Osteocyte (in vitro differentiated cells): ENCODE measurements at regions not wholly inside any gene's neighbourhood (a gene's known extent, or its start where the extent isn't known, plus 50 kb on each side); places are given as distances from the start of the nearest gene placed in this dataset.

Source experiments
- DNase-seq: peaks from one replicate; pipeline ENCODE4 v3.0.0; 2021; ENCODE audit warnings: mixed read lengths; ENCODE audit not compliant: unreplicated experiment; ENCODE audit errors: extremely low spot score
- H3K27ac Mint-ChIP-seq: one replicate; pipeline ENCODE4 v1.8.0; 2021; ENCODE audit warnings: mild to moderate bottlenecking, mixed read lengths; ENCODE audit not compliant: unreplicated experiment
- H3K27me3 Mint-ChIP-seq: one replicate; pipeline ENCODE4 v1.8.0; 2021; ENCODE audit warnings: mixed read lengths; ENCODE audit not compliant: unreplicated experiment
- H3K36me3 Mint-ChIP-seq: one replicate; pipeline ENCODE4 v1.8.0; 2021; ENCODE audit warnings: mixed read lengths; ENCODE audit not compliant: unreplicated experiment
- H3K4me1 Mint-ChIP-seq: one replicate; pipeline ENCODE4 v1.8.0; 2021; ENCODE audit warnings: mixed read lengths; ENCODE audit not compliant: unreplicated experiment
- H3K4me3 Mint-ChIP-seq: one replicate; pipeline ENCODE4 v1.8.0; 2021; ENCODE audit warnings: mild to moderate bottlenecking, moderate library complexity, mixed read lengths; ENCODE audit not compliant: unreplicated experiment
- H3K9me3 Mint-ChIP-seq: one replicate; pipeline ENCODE4 v1.8.0; 2021; ENCODE audit warnings: mixed read lengths; ENCODE audit not compliant: unreplicated experiment
- TF ChIP-seq, protein P1 (sequence below): fragments of 200-600 bp; sonication (generic); IDR thresholded peaks from 2 replicates; pipeline ENCODE4 v1.5.0; 2021; ENCODE audit warnings: antibody characterized with exemption, mild to moderate bottlenecking, moderate library complexity

DNA sequence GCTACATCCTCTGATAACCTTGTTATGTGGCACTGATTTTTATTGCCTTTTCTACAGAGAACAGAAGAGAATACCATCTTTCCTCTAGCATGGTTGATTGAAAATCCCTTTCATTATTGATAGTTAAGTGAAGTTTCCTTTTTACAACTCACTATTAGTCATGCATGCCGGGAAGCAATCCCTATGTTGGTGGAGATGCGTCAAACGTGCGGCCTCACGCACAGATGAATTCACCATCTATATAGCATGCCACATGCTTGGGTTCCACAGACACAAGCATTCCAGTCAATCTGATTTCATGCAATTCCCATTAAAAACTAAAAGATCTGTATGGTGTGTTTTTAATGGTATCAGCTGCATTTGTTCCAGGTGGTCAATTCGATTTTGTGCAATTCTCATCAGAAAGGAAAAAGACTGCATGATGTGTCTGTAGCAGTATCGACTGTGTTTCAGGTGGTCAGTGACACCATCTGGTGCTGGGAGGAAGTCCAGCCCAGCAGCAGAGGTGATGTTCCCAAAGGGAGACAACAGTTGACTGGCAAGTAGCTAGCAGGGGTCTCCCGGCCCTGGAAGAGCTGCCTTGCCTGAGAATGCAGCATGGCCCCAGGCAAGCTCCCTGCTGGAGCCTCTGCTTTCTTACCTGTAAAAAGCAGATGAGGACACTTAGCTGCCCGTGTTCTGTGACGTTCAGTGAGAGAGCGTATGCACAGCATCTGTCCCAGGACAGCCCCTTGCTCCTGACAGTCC is 151.3 kb upstream of the NCK2 start:
- TF ChIP-seq, protein P1, sequence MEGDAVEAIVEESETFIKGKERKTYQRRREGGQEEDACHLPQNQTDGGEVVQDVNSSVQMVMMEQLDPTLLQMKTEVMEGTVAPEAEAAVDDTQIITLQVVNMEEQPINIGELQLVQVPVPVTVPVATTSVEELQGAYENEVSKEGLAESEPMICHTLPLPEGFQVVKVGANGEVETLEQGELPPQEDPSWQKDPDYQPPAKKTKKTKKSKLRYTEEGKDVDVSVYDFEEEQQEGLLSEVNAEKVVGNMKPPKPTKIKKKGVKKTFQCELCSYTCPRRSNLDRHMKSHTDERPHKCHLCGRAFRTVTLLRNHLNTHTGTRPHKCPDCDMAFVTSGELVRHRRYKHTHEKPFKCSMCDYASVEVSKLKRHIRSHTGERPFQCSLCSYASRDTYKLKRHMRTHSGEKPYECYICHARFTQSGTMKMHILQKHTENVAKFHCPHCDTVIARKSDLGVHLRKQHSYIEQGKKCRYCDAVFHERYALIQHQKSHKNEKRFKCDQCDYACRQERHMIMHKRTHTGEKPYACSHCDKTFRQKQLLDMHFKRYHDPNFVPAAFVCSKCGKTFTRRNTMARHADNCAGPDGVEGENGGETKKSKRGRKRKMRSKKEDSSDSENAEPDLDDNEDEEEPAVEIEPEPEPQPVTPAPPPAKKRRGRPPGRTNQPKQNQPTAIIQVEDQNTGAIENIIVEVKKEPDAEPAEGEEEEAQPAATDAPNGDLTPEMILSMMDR = no peak
- Mint-ChIP-seq H3K4me3 (no peak overlapping the region), H3K9me3 (peaks cover 6% of the 10 kb centered on the region), H3K27me3 (peaks cover 18% of the 10 kb centered on the region), H3K4me1 (no peaks in the 10 kb centered on the region), H3K27ac (no peak overlapping the region), H3K36me3 (no peaks in the 10 kb centered on the region)
- no peak for DNase-seq

DNA sequence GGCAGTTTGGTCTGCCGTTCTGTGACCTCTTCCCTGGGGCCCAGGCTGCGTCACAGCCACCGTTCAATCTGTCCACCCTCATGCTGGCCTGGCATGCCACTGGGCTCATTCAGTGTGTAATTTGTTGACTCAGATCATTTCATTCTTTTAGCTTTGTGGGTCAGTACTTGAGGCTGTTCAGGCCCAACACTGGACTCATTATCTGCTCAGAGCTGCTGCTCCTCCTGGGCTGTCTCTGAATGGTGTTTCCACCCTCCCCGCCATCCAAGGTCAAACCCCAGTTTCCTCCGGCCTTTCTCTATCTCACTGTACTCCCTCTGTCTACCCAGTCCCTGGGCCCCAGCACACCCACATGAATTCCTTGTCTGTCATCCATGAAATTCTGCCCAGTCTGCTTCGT is 152.4 kb upstream of the NCK2 start:
- Mint-ChIP-seq H3K27ac (no peak overlapping the region), H3K4me1 (no peaks in the 10 kb centered on the region), H3K36me3 (no peaks in the 10 kb centered on the region), H3K4me3 (no peak overlapping the region), H3K9me3 (peaks cover 11% of the 10 kb centered on the region), H3K27me3 (peaks cover 18% of the 10 kb centered on the region)
- TF ChIP-seq, protein P1 = no peak
- DNase-seq = no peak

DNA sequence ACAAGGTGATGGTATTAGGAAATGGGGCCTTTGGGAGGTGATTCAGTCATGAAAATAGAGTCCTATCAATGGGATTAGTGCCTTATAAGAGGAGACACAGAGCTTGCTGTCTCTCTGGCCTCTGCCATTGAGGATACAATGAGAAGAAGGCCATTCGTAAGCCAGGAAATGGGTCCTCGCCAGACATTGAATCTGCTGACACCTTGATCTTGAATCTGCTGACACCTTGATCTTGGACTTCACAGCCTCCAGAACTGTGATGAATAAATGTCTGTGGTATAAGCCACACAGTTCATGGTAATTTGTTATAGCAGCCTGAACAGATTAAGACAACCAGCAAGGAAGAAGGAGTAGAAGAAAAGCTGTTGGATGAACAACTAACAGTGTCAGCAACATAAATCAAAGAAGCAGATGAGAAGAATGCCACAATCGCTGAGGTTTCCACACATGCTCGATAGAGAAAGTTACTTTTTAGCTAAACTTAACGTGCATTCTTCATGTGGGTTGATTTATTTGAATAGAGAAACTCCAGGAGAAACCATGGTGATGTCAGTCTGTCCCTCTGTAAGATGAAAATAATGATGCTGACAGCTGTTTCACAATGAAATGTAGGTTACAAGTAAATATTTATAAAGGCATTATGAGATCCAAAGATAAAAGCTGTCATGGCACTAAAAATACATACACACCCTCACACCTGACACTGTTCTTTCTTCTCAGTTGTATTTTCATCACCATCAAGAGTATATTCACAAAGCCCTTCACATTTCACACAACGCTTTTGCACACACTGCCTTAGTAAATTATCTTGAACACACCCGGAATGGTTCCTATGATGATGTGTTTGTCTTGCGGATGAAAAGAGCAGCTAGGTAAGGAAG is 153.7 kb upstream of the NCK2 start:
- no peak for DNase-seq
- Mint-ChIP-seq H3K9me3 (peaks cover 12% of the 10 kb centered on the region), H3K27me3 (peaks cover 18% of the 10 kb centered on the region), H3K4me1 (no peaks in the 10 kb centered on the region), H3K27ac (no peak overlapping the region), H3K36me3 (no peaks in the 10 kb centered on the region), H3K4me3 (no peak overlapping the region)
- TF ChIP-seq, protein P1 = no peak

DNA sequence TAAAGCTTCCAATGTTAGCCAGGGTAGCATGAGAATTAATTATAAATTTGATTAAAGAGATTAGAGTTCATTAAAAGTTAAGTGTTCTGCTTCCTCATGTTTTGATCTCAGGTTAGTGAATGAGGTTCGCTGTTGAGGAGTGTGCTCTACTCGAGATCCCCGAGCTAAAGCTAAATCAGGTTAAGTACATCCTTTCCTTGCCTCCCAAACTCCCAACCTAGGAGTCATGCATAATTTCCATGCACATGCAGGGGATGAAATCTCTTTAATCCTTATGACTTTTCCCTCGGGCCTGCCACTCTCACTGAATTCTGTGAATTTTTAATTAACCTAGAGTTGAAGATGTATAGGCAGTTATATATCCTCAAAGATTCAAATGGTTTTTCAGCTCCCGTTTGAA is 156.1 kb upstream of the NCK2 start:
- Mint-ChIP-seq H3K4me3 (no peak overlapping the region), H3K27ac (no peak overlapping the region), H3K27me3 (peaks cover 12% of the 10 kb centered on the region), H3K36me3 (no peaks in the 10 kb centered on the region), H3K4me1 (peaks cover 12% of the 10 kb centered on the region), H3K9me3 (peaks cover 12% of the 10 kb centered on the region)
- TF ChIP-seq, protein P1 = no peak
- no peak for DNase-seq

DNA sequence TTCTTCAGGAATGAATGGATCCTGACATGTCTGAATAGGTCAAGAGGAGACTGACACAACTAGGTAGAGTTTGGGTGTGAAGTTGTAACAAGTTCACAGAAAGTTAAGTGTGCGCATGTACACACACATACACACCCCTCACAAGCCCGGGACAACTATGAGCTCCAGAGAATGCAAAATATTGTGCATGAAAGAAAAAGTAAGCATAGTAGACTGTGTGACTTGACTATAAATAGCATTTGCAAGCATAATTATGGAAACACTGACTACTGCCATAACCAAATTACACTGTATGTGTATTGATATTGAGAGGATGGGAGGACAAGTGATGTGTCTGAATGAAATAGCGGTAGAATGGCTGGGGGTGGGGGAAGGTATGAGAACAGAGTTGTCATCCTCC is 157.1 kb upstream of the NCK2 start:
- TF ChIP-seq, protein P1 = no peak
- peaks cover 6% of the 10 kb centered on the region for H3K27me3 Mint-ChIP-seq
- peaks cover 12% of the 10 kb centered on the region for H3K9me3 Mint-ChIP-seq
- peaks cover 12% of the 10 kb centered on the region for H3K4me1 Mint-ChIP-seq
- DNase-seq = no peak
- no peak overlapping the region for H3K27ac Mint-ChIP-seq
- H3K36me3 Mint-ChIP-seq = no peaks in the 10 kb centered on the region
- H3K4me3 Mint-ChIP-seq = no peak overlapping the region
